GM10248 (cell line): ENCODE measurements at regions not wholly inside any gene's neighbourhood (a gene's known extent, or its start where the extent isn't known, plus 50 kb on each side); places are given as distances from the start of the nearest gene placed in this dataset.

Experiments
- CTCF ChIA-PET: fragments of 300-600 bp; sonication (Branson Sonifier 250); formaldehyde crosslinking; extraction: SDS; loops from one replicate; lab custom pipeline; 2021; ENCODE audit warnings: antibody characterized with exemption; lab: Yijun Ruan, JAX
- POLR2A ChIA-PET: fragments of 350-650 bp; sonication (Branson Sonifier 250); formaldehyde crosslinking; extraction: SDS; loops from one replicate; lab custom pipeline; 2020; ENCODE audit warnings: antibody characterized with exemption; lab: Yijun Ruan, JAX
- DNase-seq: peaks from one replicate; pipeline ENCODE4 v3.0.0; 2012; ENCODE audit errors: extremely low spot score
- CTCF ChIP-seq: IDR thresholded peaks from 2 replicates; pipeline ENCODE4 v1.5.1; 2012; ENCODE audit warnings: mild to moderate bottlenecking, low read depth; ENCODE audit errors: extremely low read depth, missing control alignments, control extremely low read depth

DNA sequence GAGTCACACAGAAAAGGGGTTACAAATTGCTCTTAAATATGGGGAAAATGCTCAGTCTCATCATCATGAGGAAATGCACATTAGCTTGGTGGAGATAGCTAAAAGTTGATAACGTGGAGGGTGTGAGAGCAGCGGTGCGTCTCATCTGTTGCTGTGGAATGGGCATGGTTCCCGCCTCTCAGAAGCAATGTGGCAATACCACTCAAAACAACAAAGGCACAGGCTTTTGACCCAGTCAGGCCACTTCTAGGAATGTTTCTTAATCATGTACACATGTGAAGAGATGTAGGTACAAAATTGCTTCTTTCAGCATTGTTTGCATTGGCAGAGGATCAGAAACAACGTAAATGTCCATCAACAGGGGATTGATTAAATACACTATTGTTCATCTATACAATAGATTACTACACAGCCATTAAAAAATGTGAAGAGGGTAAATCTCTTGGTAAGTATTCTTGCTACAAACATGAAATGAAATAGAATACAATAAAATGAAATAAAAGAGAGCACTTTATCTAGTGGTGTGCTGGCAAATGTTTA is 212.6 kb upstream of the MSX2 start:
- POLR2A ChIA-PET: no interaction called here
- CTCF ChIA-PET: no interaction called here
- no peak for DNase-seq
- TF ChIP-seq CTCF: no peak

DNA sequence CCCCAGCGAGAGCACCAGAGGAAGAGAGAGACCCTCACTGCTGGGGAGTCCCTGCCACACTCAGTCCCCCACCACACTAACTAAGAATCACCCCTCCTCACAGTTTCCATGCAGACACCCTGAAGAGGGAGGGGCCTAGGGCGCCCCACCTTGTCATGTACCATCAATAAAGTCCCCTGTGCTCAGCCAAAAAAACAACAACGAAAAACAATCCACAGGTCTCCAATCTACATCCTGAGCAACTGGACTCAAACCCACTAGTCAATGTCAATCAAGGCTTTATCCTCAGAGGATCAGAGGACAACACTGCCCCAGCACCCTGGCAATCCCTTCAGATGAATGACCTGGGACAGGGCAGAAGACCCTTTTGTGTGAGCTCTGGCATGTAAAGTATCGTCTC is 210.1 kb upstream of the MSX2 start:
- ChIA-PET CTCF (no interaction called here), POLR2A (no interaction called here)
- no peak for TF ChIP-seq CTCF
- no peak for DNase-seq

- CTCF ChIA-PET: no interaction called here
- DNase-seq: no peak
- POLR2A ChIA-PET: no interaction called here
- TF ChIP-seq CTCF: no peak
Observed at GRCh38 chr5:174514983-174515394, 209.4 kb upstream of the MSX2 start.

DNA sequence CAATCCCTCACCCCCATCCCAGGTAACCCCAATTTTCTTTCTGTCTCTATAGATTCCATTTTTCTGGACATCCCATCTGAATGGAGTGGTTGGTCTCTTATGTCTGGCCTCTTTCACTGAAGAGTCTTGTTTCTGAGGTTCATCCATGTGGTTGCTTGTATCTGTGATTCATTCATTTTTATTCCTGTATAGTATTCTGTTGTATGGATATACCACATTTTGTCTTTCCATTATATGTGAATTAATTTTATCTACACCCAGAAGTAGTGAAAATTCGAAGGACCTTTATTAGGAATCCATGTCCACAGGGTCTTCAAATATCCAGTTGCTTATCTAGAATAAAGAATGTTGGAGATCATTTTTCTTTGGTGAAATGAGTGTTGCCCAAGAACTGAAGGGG is 207.6 kb upstream of the MSX2 start:
- ChIA-PET CTCF (no interaction called here), POLR2A (no interaction called here)
- no peak for DNase-seq
- TF ChIP-seq CTCF: no peak

DNA sequence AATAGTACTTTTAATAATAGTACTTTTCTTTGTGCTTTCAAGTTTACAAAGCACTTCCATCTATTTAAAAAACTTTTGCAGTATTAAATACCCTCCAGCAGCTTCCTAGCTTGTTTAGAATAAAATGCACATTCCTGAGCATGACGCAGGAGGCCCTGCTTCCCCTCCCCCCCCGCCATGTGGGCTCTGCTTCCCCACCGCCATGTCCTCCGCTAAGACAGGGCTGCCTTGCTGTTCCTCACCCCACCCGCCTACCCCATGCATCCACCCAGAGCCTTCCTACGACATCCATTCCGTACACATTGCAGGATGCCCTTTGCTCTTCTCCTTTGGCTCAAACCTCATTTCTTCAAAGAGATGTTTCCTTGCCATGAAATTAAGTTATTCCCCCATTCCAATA is 205.9 kb upstream of the MSX2 start:
- CTCF ChIA-PET: no interaction called here
- no peak for TF ChIP-seq CTCF
- DNase-seq: no peak
- POLR2A ChIA-PET: no interaction called here

- no peak for TF ChIP-seq CTCF
- CTCF ChIA-PET: no interaction called here
- POLR2A ChIA-PET: no interaction called here
- DNase-seq: no peak
Observed at GRCh38 chr5:174520420-174521396, 203.7 kb upstream of the MSX2 start.
